HG03354 (cell line): ENCODE measurements at regions not wholly inside any gene's neighbourhood (a gene's known extent, or its start where the extent isn't known, plus 50 kb on each side); places are given as distances from the start of the nearest gene placed in this dataset.
"Not testable (repeated sequence)": the region's sequence is repeated elsewhere in the genome, so short reads cannot be mapped to it uniquely, and the experiment has no call there.

ENCODE experiments used
- ATAC-seq: cut with Tn5 transposase; IDR thresholded peaks from one replicate; pipeline ENCODE4 v1.9.1; 2021; ENCODE audit warnings: mild to moderate bottlenecking; ENCODE audit not compliant: unreplicated experiment, poor library complexity, severe bottlenecking

DNA sequence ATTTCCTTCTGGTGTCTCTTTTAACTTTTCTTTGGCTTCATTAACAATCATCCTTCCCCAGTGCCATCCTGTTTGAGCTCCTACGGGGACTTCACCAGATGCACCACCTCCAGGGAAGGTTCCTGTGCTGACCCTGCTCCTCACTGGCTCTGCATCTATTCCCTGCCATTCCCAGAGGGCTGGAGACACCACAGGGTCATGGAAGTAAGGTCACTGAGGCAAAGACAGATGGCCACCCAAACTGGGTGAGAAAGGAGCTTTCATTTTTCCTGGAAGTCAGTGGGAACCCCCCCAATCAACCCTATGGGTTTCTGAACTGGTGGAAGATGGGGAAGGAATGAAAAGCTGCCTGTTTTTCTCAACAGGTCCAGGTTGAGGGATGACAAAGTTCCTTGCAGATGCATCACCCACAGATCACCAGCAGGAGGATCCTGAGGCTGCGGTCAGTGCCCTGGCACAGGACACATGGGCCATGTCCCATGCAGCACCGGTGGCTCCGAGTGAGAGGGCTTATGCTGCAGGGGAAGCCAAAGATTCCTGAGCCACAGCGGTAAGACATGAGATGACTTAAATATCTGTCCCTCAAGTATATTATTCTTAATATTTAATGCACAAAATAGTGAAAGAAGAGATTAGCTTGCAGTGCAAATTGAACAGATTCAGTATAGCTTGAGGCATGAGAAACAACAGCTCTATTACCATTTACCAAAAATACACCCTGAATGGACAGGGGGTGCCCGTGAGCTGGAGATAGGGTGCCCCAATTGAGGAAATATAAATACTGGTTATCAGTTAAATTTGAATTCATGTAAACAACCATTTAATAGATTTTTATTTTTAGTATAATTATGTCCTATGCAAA, 73.0 kb upstream of the VPREB1 start:
- ATAC-seq, result no peak

DNA sequence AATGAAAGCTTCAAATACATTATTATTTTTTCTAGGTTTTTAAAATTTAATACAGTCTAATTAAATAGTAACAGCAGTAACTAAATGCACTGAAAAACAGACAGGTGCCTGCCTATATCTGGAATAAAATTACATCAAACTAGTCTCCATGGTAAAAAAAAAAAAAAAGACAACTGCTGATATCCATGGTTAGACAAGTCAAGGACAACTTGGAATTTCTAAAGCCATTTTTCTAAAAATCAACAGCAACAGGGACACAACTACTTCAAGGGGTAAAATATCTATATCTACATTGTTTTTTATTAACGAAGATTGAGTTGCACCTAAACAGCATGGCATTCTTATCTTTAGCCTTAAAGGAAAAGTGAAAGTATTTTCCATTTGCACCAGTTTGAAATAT, 74.7 kb upstream of the VPREB1 start:
- ATAC-seq, result no peak

DNA sequence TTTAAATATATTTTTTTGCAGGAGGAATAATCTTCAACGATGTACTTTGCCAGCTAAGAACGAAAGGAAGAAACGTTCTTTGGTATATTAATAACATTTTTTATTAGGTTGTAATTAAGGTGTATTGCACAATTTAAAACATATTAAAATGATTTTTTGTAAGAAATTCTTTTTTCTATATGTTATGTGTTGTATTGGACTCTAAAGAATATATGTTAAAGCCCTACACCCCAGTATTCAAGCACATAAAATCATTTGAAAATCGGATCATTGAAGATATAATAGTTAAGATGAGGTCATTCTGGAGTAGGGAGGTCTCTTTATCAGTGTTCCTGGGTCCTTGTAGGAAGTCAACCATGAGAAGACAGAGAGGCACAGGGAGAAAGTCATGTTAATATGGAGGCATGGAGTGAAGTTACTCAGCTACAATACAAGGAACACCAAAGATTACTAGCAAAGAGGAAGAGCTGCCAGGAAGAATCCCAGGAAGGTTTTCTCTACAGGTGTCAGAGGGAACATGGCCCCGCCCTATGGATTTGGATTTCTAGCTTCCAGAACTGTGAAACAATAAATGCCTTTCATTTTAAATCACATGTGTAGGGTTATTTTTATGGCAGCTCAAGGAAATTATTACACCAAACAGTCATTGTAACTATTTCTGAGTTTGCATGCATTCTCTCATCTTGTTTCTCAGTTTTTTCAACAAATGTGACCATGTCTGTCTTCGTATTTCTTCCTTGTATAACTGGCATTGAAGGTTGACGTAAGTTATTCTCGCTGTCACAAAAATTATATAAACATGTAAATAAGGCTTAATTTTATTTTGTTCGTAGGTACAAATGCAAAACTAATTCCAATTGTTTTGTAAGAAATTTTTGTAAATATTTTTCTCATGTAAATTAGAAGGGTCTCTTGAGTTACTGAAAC, 75.4 kb upstream of the VPREB1 start:
- no peak for ATAC-seq

DNA sequence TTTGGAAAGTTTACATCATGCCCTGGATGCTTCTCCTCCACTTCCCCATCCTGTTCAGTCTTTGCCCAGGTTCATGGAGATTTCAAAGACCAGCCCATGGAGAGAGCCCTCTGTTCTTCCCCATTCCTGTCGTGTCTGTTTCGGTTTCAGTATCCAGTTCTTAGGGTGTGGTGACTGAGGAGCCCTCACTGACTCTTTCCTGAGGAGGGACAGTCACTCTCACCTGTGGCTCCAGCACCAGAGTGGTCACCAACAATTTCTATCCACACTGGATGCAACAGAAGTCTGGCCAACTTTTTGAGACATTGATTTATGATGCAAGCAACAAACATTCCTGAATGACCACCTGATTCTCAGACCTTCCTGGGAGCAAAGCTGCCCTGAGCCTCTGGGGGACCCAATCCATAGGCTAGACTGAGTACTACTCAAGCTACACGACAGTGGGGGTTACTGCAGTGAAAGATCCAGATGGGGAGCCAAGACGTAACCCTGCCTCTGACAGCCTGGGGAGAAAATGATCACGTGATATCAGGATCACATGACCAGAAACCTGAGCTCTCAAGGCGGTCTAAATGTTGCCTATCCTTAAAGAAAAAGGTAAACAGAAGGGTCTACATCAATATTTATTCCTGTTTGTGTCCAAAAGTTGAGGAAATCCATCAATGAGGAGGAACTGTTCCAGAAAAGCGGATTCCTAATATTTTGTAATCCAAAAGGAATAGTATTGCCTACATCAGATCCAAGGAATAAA, 76.2 kb upstream of the VPREB1 start:
- peak; percentile 36 for ATAC-seq

DNA sequence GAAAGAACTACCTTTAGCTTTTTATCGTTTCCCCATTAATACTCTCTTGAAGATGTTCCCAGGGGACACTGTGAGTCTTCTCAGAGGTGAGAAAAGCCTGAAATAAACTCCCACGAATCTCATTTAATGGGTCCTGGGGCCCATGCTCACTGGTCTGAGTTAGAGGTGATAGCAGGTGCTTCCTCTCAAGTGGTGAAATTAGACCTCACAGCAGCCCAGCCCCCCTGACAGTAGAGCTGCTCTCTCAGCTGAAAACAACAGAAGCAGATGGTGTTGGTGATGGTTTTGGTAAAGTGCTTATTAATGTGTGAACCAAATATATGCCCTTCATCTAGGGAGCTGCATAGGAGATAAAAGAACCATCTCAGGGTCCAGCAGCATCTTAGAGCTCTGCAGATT, 76.8 kb upstream of the VPREB1 start:
- ATAC-seq, result peak; percentile 79

DNA sequence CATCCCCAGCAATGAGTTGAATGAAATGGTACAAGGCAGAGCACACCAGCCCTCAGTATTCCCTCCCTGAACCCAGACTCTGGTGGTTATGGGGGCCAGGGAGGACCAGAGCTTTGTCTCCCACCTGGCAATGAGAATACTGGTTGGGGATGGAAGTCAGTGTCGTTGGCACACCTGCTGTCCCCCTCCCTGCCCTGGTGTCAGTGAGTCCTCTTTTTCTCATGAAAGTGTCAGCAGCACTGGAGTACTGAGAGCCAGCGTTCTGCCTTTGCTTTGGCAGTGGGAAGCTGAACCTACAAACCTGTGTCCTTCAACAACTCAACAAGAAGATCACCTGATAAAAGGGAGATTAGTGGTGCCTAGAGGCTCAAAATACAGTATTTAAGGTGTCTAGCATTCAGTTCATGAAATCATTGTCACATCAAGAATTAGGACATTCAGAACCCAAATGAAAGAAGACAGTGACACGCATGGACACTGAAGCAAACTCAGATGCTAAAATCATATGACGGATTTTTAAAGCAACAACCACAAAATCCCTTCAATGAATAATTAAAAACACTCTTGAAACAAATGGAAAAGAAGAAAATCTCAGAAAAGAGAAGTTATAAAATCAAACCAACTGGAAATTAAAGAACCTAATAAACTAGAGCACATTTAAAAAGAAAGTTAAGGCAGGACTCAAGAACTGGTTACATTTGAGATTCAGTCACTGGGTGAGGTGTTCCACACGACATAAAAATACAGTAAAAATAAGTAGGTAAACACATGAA, 77.5 kb upstream of the VPREB1 start:
- peak; percentile 9 for ATAC-seq

DNA sequence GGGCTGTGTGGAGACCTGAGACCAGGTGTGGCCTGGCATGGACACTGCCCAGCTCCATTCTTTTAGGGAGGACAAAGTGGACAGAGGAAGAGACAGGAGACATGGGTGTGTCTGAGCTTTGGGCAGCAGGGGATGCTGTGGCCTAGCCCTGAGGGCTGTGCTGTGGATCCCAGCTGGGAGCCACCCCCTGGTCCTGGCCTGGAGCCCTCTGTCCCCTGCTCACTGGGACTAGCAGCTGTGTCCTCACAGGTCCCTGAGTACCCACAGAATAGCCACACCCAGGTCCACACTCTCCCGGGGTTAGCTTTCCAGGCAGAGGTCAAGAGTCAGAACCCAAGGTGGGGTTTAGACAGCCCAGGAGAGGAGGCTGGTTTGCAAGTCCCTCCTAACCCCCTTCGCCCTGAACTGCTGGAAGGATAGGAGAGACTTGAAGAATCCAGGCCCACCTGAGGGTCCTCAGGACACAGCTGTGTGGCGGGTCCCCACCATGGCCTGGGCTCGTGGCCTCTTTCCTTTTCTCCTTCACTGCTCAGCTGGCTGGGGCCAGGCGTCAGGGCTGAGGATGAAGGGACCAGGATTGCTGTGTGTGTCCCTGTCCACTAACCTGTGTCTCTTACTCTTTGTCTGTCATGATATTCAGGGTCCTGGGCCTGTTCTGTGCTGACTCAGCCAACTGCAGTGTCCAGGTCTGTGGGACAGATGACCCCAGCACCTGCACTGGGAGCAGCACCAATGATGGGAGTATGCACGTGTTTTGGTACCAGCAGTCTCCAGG, 78.5 kb upstream of the VPREB1 start:
- no peak for ATAC-seq

DNA sequence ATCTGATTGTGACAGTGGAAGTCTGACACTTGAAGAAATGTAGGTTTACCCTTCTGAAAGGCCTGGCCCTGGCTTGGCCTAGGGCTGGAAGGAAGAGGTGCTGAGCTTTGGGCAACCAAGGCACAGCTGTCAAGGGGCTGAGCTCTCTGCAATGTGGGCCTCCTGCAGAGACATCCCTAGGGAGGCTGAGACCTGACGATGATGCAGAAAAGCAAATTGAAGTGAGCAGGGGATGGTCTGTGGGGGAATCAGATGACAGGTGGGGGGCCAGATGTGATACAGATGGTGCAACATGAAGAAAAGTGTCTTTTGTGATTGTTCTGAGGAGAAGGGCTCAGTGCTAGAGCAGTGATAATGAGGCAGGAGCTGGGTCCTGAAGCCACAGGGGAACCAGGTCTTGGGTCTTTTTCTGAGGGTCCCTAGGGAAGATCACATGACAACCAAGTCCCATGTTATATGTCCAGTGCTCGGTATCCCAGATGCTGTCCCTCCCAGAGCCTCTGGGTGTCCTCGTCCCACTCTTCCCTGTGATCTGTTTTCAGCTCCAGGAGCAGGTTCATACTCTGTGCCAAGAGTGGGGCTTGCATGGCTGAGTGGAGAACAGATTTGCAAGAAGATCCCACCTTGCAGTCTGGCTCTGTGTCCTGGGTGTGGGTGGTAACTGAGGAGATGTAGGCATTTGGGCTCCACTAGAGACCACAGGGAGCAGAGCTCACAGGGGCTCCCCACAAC, 79.9 kb upstream of the VPREB1 start:
- ATAC-seq, result no peak

DNA sequence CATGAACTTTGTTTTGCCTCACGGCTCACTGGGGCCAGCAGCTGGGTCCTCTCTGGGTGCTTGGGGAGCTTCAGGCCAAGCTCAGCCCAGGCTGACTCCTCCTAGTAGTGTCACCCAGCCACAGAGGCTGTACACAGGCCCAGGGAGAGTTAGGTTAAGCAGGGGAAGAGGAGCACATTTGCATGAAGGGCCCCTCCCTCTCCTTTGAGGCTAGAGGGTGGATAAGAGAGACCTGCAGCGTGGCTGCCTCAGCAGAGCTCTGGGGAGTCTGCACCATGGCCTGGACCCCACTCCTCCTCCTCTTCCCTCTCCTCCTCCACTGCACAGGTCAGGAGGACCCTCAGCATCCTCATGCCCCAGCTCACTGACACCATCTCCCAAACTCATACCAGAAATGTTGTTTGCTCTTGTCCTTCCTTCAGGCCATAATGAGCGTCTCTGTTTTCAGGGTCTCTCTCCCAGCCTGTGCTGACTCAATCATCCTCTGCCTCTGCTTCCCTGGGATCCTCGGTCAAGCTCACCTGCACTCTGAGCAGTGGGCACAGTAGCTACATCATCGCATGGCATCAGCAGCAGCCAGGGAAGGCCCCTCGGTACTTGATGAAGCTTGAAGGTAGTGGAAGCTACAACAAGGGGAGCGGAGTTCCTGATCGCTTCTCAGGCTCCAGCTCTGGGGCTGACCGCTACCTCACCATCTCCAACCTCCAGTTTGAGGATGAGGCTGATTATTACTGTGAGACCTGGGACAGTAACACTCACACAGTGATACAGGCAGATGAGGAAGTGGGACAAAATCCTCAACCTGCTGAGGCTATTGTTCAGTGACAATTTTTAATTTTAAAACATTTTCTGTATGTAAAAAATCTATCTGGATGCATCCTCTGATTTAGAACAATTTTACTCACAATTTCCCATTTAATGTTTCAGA, 82.4 kb upstream of the VPREB1 start:
- peak; percentile 87 for ATAC-seq

DNA sequence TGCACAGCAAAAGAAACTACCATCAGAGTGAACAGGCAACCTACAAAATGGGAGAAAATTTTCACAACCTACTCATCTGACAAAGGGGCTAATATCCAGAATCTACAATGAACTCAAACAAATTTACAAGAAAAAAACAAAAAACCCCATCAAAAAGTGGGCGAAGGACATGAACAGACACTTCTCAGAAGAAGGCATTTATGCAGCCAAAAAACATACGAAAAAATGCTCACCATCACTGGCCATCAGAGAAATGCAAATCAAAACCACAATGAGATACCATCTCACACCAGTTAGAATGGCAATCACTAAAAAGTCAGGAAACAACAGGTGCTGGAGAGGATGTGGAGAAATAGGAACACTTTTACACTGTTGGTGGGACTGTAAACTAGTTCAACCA, 83.8 kb upstream of the VPREB1 start:
- not testable (repeated sequence) for ATAC-seq

DNA sequence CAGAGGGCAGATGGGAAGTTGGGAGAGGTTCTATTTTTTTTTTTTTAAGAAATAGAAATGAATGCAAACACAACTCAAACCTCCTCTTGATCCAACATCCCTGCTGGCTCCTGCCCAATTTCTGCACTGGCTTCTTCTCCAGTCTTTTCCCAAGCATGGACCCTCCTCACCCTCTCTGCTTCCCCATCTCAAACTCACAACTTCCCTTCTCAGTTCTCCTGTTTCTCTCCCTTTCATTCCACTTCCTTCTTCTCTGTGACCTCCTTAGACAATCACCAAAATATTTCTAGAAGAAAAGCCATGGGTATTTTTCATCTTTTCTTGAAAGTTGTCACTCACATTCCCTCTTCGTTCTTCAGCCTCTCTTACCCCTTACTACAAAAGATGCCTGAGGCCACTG, 85.2 kb upstream of the VPREB1 start:
- no peak for ATAC-seq

DNA sequence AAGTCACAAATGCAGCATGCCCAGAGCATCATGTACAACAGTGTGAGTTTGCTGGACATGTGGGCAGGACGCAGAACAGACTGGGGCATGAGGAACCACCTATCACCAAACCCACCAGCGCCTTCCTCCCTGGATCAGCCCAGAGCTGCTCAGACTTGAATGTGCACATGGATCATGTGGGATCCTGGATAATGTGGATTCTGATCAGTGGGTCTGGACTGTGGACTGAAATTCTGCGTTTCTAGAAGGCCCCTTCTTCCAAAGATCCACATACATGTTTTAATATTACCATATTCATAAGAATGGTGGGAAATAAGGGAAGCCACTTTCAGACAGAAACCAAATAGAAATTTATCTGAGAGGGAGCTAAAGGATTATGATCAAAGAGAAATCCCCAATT, 85.6 kb upstream of the VPREB1 start:
- no peak for ATAC-seq

DNA sequence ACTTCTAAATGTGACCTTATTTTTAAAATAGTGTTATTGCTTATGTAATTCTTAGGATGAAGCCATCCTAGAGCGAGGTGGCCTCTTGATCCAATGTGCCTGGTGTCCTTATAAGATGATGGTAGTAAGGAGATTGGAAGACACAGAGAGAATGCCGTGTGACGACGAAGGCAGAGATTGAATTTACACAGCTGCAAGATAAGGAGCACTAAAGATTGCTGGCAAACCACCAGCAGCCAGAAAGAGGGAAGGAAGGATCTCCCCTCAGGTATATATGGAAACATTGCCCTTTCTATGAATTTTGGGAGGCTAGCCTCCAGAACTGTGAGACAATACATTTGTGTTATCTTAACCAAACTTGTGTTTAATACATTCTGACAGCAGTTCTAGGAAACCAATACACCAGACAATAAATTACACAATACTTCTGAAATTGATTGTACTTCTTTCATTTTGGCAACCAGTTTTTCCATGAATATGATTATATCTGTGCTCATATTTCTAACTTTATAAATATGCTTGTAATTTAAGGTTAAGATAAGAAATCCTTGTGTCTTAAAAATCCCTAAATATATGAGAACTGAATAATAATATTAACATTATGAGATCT, 86.3 kb upstream of the VPREB1 start:
- no peak for ATAC-seq

DNA sequence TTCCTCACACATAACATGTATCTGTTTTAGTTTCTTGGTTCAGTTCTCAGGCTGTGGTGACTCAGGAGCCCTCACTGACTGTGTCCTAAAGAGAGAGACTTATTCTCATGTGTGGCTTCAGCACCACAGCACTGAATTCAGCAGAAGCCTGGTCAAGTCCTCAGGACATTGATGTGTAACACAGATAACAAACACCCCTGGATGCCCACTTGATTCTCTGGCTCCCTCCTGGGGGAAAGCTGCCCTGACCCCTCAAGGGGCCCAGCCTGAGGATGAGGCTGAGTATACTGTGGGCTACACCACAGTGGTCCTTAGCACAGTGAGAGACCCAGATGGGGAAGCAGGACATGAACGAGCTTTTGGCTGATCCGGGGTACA, 87.2 kb upstream of the VPREB1 start:
- ATAC-seq, result peak; percentile 30

DNA sequence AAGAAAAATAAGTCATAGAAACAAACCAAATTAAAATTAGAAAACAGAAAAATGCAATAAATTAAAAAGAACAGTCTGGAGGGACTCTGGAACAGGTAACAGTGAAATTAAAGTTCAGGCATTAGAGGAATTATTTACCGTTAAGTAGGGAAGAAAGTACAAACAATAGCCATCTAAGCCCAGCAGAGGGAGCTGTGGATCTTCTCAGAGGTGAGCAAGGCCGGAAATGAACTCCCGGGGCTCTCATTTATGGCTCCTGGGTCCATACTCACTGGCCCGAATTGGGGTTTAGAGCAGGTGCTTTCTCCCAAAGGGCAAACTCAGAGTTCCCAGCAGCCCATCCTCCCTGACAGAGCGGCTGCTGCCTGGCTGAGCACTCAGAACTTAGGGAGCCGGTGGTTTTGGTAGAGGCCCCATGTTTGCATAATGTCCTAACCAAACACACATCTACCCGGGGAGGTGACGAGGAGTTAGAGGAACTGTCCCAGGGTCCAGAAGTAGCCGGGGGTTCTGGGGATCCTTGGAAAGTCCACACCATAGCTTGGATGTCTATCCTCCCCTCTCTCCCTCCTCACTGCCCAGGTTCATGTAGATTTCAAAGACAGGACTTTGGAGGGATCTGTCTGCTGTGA, 87.8 kb upstream of the VPREB1 start:
- ATAC-seq, result peak; percentile 76

DNA sequence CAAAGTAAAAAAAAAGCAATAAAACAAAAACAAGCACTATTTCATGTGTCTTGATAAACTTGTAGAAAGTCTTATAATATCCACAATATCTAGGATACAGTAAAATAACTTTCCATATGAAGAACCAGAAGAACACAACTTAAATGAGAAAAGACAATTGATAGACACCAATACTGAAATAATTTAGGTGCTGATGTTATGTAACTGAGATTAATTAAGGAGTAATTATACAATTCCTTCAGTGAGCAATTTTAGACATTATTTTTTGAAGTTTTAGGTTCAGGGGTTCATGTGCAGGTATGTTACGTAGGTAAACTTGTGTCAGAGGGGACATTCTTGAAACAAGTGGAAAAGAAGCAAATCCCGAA, 88.3 kb upstream of the VPREB1 start:
- no peak for ATAC-seq
